ENCODE measurements at regions not wholly inside any gene's neighbourhood (a gene's known extent, or its start where the extent isn't known, plus 50 kb on each side); places are given as distances from the start of the nearest gene placed in this dataset.
"Not testable (repeated sequence)": the region's sequence is repeated elsewhere in the genome, so short reads cannot be mapped to it uniquely, and the experiment has no call there.

DNA sequence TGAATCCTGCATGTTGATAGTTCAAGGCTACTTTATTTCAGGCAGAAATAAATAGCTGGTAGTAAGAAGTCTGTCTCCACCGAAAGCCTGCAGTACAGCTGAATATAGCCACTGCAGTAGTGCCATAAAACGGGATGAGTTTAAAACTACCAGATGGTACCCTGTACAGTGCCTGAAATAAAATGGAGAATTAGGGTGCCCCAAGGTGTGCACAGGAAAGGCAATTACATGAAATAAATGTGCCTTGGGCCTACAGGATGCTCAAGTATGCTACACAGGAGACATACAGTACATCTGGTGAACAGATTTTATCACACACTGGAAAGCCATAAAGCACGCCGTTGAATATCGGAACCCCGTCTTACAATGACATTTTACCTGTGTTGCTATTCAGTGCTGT lies 447.7 kb upstream of the HNRNPA3 start:
- in situ Hi-C loops (cut with HindIII; ENCODE audit: low pct_unique_long_range_greater_than_20kb, low sequenced_read_pairs): no loop called here
- no peak for DNase-seq (ENCODE audit: low read depth, low spot score)

GRCh38 chr2:176766005-176766404 lies 446.6 kb upstream of the HNRNPA3 start:
- in situ Hi-C loops (cut with HindIII; ENCODE audit: low pct_unique_long_range_greater_than_20kb, low sequenced_read_pairs): no loop called here
- no peak for DNase-seq (ENCODE audit: low read depth, low spot score)

GRCh38 chr2:176768185-176768584 lies 444.4 kb upstream of the HNRNPA3 start:
- in situ Hi-C loops (cut with HindIII; ENCODE audit: low pct_unique_long_range_greater_than_20kb, low sequenced_read_pairs): no loop called here
- no peak for DNase-seq (ENCODE audit: low read depth, low spot score)

DNA sequence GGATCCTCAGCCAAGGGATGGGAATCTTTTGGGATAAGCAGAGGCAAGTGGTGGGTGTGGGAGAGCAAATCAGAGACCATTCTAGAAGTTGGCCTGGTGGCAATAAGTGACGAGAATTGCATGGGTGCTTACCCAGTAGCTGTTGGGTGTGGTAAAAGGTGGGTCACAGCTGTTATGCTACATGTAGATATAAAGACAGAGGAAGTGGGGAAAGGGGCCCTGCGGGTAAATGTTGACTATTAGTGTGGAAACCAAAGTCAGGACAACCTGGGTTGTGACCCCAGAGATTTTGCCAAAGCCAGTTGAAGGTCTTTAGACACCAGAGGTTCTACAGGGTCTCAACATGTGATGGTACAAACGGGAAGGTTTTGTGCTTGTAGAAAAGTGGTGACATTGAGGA lies 443.6 kb upstream of the HNRNPA3 start:
- in situ Hi-C loops (cut with HindIII; ENCODE audit: low pct_unique_long_range_greater_than_20kb, low sequenced_read_pairs): no loop called here
- DNase-seq (ENCODE audit: low read depth, low spot score): no peak

DNA sequence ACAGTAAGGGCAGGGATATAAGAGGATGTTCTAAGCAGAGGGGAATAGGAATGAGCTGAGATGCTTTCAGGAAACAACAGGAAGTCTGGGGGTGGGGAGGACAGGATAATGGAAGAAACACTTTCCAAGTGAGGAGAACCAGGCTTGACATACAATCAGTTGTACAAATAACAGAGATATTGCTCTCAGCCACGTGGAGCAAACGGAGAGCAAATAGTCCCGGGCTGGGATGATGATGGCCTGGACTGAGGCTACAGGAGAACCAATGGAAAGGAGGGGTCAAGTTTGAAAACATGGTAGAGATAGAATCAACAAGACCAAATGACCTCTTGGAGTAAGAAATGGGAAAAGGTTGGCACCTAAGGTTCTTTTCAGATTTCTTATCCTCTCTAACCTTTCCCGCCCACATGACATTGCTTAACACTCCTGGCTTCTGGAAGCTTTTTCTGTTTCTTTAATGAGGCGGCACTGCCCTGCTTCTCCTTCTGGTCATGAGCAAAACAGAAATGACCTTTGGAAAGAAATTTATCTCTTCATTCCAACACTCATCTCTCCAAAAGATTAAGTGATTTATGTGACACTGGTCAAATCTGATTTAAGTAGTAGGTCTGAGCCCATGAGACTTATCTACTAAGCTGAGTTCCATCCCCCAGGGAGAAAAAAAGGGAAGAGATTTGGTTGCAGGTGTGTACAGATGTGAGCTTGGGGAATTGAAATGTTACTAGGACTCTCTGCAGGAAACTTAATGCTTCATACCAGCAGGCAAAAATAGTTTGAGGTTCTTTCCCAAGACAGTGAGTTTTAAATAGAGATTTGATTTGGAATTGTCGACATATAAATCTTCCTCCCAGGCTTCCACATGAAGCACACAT lies 442.9 kb upstream of the HNRNPA3 start:
- in situ Hi-C loops (cut with HindIII; ENCODE audit: low pct_unique_long_range_greater_than_20kb, low sequenced_read_pairs): no loop called here
- no peak for DNase-seq (ENCODE audit: low read depth, low spot score)

GRCh38 chr2:176772816-176773215 lies 439.8 kb upstream of the HNRNPA3 start:
- DNase-seq (ENCODE audit: low read depth, low spot score): no peak
- in situ Hi-C loops (cut with HindIII; ENCODE audit: low pct_unique_long_range_greater_than_20kb, low sequenced_read_pairs): no loop called here

- in situ Hi-C loops (cut with HindIII; ENCODE audit: low pct_unique_long_range_greater_than_20kb, low sequenced_read_pairs): no loop called here
- no peak for DNase-seq (ENCODE audit: low read depth, low spot score)
Observed at GRCh38 chr2:176774766-176775451, 437.7 kb upstream of the HNRNPA3 start.

GRCh38 chr2:176777262-176777661 lies 435.3 kb upstream of the HNRNPA3 start:
- DNase-seq (ENCODE audit: low read depth, low spot score): no peak
- in situ Hi-C loops (cut with HindIII; ENCODE audit: low pct_unique_long_range_greater_than_20kb, low sequenced_read_pairs): no loop called here

- no peak for DNase-seq (ENCODE audit: low read depth, low spot score)
- in situ Hi-C loops (cut with HindIII; ENCODE audit: low pct_unique_long_range_greater_than_20kb, low sequenced_read_pairs): no loop called here
Observed at GRCh38 chr2:176779917-176780316, 432.7 kb upstream of the HNRNPA3 start.

- no peak for DNase-seq (ENCODE audit: low read depth, low spot score)
- in situ Hi-C loops (cut with HindIII; ENCODE audit: low pct_unique_long_range_greater_than_20kb, low sequenced_read_pairs): no loop called here
Observed at GRCh38 chr2:176780348-176780747, 432.2 kb upstream of the HNRNPA3 start.

DNA sequence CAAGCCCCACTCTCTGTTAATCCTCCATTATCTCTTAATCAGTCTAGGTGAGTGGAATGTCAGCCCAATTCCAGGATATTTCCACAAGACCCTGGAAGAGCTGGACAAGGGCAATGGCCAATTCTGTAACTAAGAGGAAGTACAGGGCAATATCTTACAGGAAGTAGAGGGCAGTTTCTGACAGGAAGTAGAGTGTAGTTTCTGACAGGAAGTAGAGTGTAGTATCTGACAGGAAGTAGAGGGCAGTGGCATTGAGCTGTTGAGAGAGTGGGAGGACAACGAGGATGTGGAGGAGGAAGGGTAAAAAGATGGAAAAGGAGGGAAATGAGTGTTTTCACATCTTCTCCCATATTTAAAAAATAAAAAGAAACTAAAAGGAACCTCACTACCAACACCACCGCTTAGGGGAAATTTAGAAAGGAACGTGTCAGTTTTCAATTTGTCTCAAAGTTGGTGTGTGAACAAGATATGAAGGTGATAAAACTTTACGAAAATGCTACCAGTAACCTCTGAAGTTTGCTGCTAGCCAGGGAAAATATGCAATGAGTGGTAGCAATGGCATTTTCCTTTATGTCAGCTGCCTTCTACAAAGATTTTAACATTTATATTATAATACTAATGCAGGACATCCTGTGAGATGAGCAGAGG lies 430.9 kb upstream of the HNRNPA3 start:
- no peak for DNase-seq (ENCODE audit: low read depth, low spot score)
- in situ Hi-C loops (cut with HindIII; ENCODE audit: low pct_unique_long_range_greater_than_20kb, low sequenced_read_pairs): no loop called here

GRCh38 chr2:176784633-176785200 lies 427.9 kb upstream of the HNRNPA3 start:
- in situ Hi-C loops (cut with HindIII; ENCODE audit: low pct_unique_long_range_greater_than_20kb, low sequenced_read_pairs): no loop called here
- no peak for DNase-seq (ENCODE audit: low read depth, low spot score)

DNA sequence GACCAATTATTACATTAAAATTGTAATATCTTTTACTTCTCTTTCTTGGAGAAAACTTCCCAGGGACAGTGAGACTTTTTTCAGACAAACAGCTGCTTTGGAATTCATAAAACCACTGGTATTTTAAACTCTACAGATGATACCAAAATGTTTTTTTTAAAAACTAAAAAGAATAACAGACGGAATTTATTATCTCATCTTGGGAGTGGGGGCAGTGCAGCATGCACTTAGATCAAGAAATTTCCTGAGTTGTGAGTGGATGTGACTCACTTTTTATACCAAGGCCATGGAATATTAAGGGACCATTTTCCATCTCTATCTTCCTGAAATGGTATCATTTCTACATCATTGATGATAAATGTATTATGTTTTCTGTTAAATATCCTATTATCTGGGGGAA lies 422.8 kb upstream of the HNRNPA3 start:
- in situ Hi-C loops (cut with HindIII; ENCODE audit: low pct_unique_long_range_greater_than_20kb, low sequenced_read_pairs): no loop called here
- no peak for DNase-seq (ENCODE audit: low read depth, low spot score)

DNA sequence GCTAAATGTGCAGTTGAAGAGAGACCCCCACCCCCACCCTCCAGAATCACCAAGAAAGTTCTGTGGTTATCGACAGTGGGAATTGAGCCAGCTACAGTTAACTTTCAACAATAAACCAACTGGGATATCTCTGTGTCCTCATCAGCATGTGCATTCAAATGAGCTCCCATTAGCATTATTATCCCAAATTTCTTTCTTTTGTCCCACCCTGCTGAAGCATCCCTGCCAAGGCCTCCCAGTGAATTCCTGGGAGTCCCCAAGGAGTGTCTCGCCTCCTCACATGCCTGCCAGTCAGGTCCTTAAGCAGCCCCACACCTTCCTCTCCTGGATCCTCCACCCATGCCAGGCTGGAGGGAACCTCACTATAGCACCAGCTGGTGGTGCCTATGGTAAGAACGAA lies 422.1 kb upstream of the HNRNPA3 start:
- in situ Hi-C loops (cut with HindIII; ENCODE audit: low pct_unique_long_range_greater_than_20kb, low sequenced_read_pairs): no loop called here
- no peak for DNase-seq (ENCODE audit: low read depth, low spot score)

- DNase-seq (ENCODE audit: low read depth, low spot score): no peak
- in situ Hi-C loops (cut with HindIII; ENCODE audit: low pct_unique_long_range_greater_than_20kb, low sequenced_read_pairs): no loop called here
Observed at GRCh38 chr2:176793792-176794191, 418.8 kb upstream of the HNRNPA3 start.

DNA sequence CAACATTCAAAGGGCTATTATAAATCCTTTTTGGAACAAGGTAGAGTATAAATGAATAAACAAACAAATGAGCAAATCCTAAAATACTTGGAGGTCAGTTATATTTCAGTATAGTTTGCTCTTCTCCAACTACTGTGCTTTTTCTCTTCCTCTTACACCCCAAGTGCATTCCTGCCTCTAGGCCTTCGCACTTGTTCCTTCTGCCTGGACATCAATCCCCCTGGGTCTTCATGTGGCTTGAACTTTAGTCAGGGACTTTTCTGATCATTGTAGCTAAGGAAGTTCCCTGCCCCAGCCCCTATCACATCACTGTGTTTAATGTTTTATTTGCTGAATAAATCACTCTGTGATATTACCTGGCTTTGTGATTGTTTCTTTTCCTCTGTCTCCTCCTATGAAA lies 418.2 kb upstream of the HNRNPA3 start:
- in situ Hi-C loops (cut with HindIII; ENCODE audit: low pct_unique_long_range_greater_than_20kb, low sequenced_read_pairs): no loop called here
- DNase-seq (ENCODE audit: low read depth, low spot score): no peak

DNA sequence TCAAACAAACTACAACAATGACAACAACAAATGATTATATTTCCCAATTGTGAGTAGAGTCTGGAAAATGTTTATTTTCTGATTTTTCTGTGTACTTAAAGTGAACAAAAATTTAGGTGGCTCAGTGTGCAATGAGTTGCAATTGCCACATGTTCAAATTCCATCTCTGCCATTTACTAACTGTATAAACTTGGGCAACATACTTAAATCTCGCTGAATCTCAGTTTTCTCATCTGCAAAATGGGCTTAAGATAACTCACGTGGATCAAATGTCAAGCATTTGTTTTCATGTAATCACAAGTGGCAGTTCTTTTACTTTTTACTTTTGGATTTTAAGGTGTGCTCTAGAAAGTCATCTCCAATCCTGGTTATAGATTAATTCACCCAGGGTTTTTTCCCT lies 416.8 kb upstream of the HNRNPA3 start:
- in situ Hi-C loops (cut with HindIII; ENCODE audit: low pct_unique_long_range_greater_than_20kb, low sequenced_read_pairs): no loop called here
- no peak for DNase-seq (ENCODE audit: low read depth, low spot score)

- DNase-seq (ENCODE audit: low read depth, low spot score); in situ Hi-C loops (cut with HindIII; ENCODE audit: low pct_unique_long_range_greater_than_20kb, low sequenced_read_pairs): not testable (repeated sequence)
Observed at GRCh38 chr2:176796677-176797076, 415.9 kb upstream of the HNRNPA3 start.
